Endothelial cell of umbilical vein (primary cell): ENCODE measurements at regions not wholly inside any gene's neighbourhood (a gene's known extent, or its start where the extent isn't known, plus 50 kb on each side); places are given as distances from the start of the nearest gene placed in this dataset.

Source experiments
- BruUV-seq: library from RNA; stranded (reverse); fragments of 400-500 nt; replicated peaks from 2 replicates; lab custom pipeline; 2021; lab: Mats Ljungman, UMichigan
- CTCF ChIA-PET: fragments of 300-600, 350-600 bp; sonication (Branson Sonifier 250); formaldehyde crosslinking; loops from one replicate; lab custom pipeline; 2021; ENCODE audit warnings: antibody characterized with exemption, inconsistent platforms; lab: Charles Lee
- POLR2A ChIA-PET: fragments of 300-600, 350-600 bp; sonication (Branson Sonifier 250); formaldehyde crosslinking; loops from one replicate; lab custom pipeline; 2021; ENCODE audit warnings: antibody characterized with exemption, inconsistent platforms; lab: Charles Lee
- DNase-seq: peaks from one replicate; pipeline ENCODE4 v3.0.0-alpha.2; 2011; ENCODE audit warnings: low read depth, low spot score
- FAIRE-seq: peaks from 2 replicates; lab custom pipeline; 2011; peaks lifted over from hg19 to GRCh38; lab: Jason Lieb, UNC
- H2AFZ ChIP-seq: 2 replicates; pipeline ENCODE4 v1.6.0; 2012; ENCODE audit warnings: low read depth, low read length, control low read depth, inconsistent platforms
- H3K27ac ChIP-seq: 2 replicates; pipeline ENCODE4 v1.5.1; 2011; ENCODE audit warnings: low read depth, mild to moderate bottlenecking, control low read depth, low read length, moderate library complexity; ENCODE audit not compliant: insufficient read depth
- H3K27me3 ChIP-seq, 2 experiments: 2 replicates each; pipeline versions ENCODE4 v1.6.0 to v1.6.1; 2011; ENCODE audit warnings: low read length in 2 of 2, mixed read lengths in 1 of 2; ENCODE audit not compliant: control insufficient read depth in 2 of 2, insufficient read depth in 2 of 2
- H3K36me3 ChIP-seq, 2 experiments: 2 replicates in 1 of 2; 3 replicates in 1 of 2; pipeline ENCODE4 v1.5.1; 2011; ENCODE audit warnings: low read length in 2 of 2, mild to moderate bottlenecking in 1 of 2, moderate library complexity in 1 of 2; ENCODE audit not compliant: control insufficient read depth in 2 of 2, insufficient read depth in 2 of 2; ENCODE audit errors: extremely low read depth in 1 of 2
- H3K4me1 ChIP-seq: 3 replicates; pipeline ENCODE4 v1.5.1; 2011; ENCODE audit warnings: mild to moderate bottlenecking, low read length; ENCODE audit not compliant: control insufficient read depth, insufficient read depth; ENCODE audit errors: extremely low read depth
- H3K4me2 ChIP-seq: 2 replicates; pipeline ENCODE4 v1.6.1; 2011; ENCODE audit warnings: low read length, control low read depth, mixed read lengths; ENCODE audit not compliant: insufficient read depth
- H3K4me3 ChIP-seq, 3 experiments: fragments of 200-600 bp in 1 of 3; sonication (generic), shearing (Covaris generic) in 1 of 3; replicated peaks in 1 of 3; 2 replicates each; pipeline ENCODE4 v1.5.1; 2011 to 2016; ENCODE audit warnings: control low read depth in 3 of 3, low read length in 3 of 3, mild to moderate bottlenecking in 2 of 3, inconsistent platforms in 1 of 3, low read depth in 1 of 3, moderate library complexity in 1 of 3; ENCODE audit not compliant: insufficient read depth in 1 of 3
- H3K79me2 ChIP-seq: 2 replicates; pipeline ENCODE4 v1.6.0; 2012; ENCODE audit warnings: low read length, inconsistent platforms; ENCODE audit not compliant: control insufficient read depth, insufficient read depth
- H3K9ac ChIP-seq: replicated peaks from 2 replicates; pipeline ENCODE3; 2011; ENCODE audit warnings: low read length, control low read depth; ENCODE audit not compliant: insufficient read depth; ENCODE audit errors: extremely low read depth
- H3K9me1 ChIP-seq: replicated peaks from 3 replicates; pipeline ENCODE4 v1.6.0; 2011; ENCODE audit warnings: mild to moderate bottlenecking, low read length; ENCODE audit not compliant: control insufficient read depth, insufficient read depth; ENCODE audit errors: extremely low read depth
- H3K9me3 ChIP-seq: replicated peaks from 2 replicates; pipeline ENCODE4 v1.5.1; 2012; ENCODE audit warnings: low read length, inconsistent platforms; ENCODE audit not compliant: control insufficient read depth, insufficient read depth
- H4K20me1 ChIP-seq: replicated peaks from 2 replicates; pipeline ENCODE3; 2011; ENCODE audit warnings: mild to moderate bottlenecking, low read length; ENCODE audit not compliant: control insufficient read depth, insufficient read depth; ENCODE audit errors: extremely low read depth
- CTCF ChIP-seq, 2 donors: IDR thresholded peaks; 1 replicate in 1 of 2; 2 replicates in 1 of 2; pipeline ENCODE4 v1.5.1; 2011; ENCODE audit warnings: low read length in 2 of 2, mild to moderate bottlenecking in 2 of 2, moderate library complexity in 2 of 2, control low read depth in 1 of 2, inconsistent platforms in 1 of 2, low read depth in 1 of 2; ENCODE audit not compliant: insufficient read depth in 1 of 2; ENCODE audit errors: extremely low read depth in 1 of 2
- EZH2 ChIP-seq: IDR thresholded peaks from 2 replicates; pipeline ENCODE4 v1.6.1; 2012; ENCODE audit warnings: borderline replicate concordance, low read depth, mild to moderate bottlenecking, moderate library complexity, low read length, inconsistent platforms; ENCODE audit not compliant: severe bottlenecking
- FOS ChIP-seq: IDR thresholded peaks from 2 replicates; pipeline ENCODE4 v1.6.1; 2011; ENCODE audit warnings: mild to moderate bottlenecking, low read length, moderate library complexity, borderline replicate concordance; ENCODE audit not compliant: insufficient read depth
- GATA2 ChIP-seq: IDR thresholded peaks from 2 replicates; pipeline ENCODE4 v1.7.0; 2011; ENCODE audit warnings: low read depth, mild to moderate bottlenecking, moderate library complexity, mixed read lengths, low read length; ENCODE audit not compliant: insufficient read length, insufficient read depth
- JUN ChIP-seq: IDR thresholded peaks from 2 replicates; pipeline ENCODE4 v1.6.1; 2011; ENCODE audit warnings: borderline replicate concordance, low read depth; ENCODE audit not compliant: insufficient read length, insufficient read depth
- MAX ChIP-seq: IDR thresholded peaks from 2 replicates; pipeline ENCODE4 v1.6.1; 2011; ENCODE audit not compliant: insufficient read depth, insufficient read length
- MYC ChIP-seq: IDR thresholded peaks from one replicate; pipeline ENCODE4 v1.6.1; 2011; ENCODE audit warnings: mild to moderate bottlenecking, low read depth, low read length
- POLR2A ChIP-seq: IDR thresholded peaks from 2 replicates; pipeline ENCODE4 v1.6.1; 2012; ENCODE audit warnings: low read depth, mild to moderate bottlenecking, control low read depth, low read length
- POLR2AphosphoS5 ChIP-seq: IDR thresholded peaks from 2 replicates; pipeline ENCODE4 v1.6.1; 2012; ENCODE audit warnings: low read depth, mild to moderate bottlenecking, control low read depth, low read length, moderate library complexity; ENCODE audit not compliant: insufficient read depth
- dilution Hi-C: fragments of 300-500 bp; cut with MboI; formaldehyde crosslinking; loops from one replicate; pipeline ENCODE4 v1.15.0; 2019; ENCODE audit warnings: low sequenced_read_pairs; ENCODE audit not compliant: extremely low pct_ligation_motif_present
- intact Hi-C: fragments of 100-400 bp; cut with micrococcal nuclease; formaldehyde crosslinking; loops from one replicate; pipeline ENCODE4 v1.10.0; 2022

DNA sequence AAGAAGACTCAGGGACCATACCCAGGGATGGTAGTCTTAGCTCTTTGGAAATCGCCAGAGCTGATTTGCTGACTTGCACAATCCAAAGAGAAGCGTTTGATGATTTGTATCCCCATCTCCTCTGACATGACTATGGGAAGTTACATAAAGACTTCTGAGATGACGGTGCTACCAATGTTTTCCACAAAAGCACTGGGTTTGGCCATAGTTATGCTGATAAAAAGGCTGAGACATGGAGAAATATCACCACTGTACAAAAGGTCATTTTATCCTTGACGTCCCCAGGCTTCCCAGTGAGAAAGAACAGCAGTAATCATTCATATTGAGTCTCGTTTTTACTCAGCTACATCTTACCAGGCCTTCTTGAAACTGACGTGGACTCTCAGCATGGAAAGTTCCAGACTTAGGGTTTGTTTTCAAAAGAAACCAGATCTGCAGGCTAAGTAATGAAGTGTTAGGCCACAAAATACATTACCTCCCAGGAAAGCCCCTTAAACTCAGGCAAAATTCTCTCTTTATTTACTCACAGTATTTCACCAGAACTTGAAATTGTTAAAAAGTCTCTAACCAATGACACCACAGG, 370.3 kb upstream of the JARID2 start:
- CTCF ChIA-PET: interaction anchor here (0.6 to 2.4 kb wide), 2 partner anchors 10 to 12 kb away, joined by 3 to 12 read pairs; no protein-coding TSS in a partner anchor
- no peaks in the 10 kb centered on the region for H3K36me3 ChIP-seq
- TF ChIP-seq EZH2 (no peak), MAX (no peak), POLR2AphosphoS5 (no peak), JUN (no peak), MYC (no peak), POLR2A (no peak), FOS (no peak), GATA2 (no peak), CTCF (IDR thresholded peaks at IDR 0.05; ENCODE audit: extremely low read depth in 1 of 2, insufficient read depth in 1 of 2, low read depth in 1 of 2, low read length in 2 of 2) (no peak)
- no TSS peak for BruUV-seq
- DNase-seq (no peak), FAIRE-seq (no peak)
- H2AFZ ChIP-seq: no peak overlapping the region
- H3K9me3 ChIP-seq: no peaks in the 10 kb centered on the region
- no peaks in the 10 kb centered on the region for H3K9me1 ChIP-seq
- no peaks in the 10 kb centered on the region for H4K20me1 ChIP-seq
- H3K4me2 ChIP-seq: no peak overlapping the region
- peaks cover 23% of the 10 kb centered on the region for H3K4me1 ChIP-seq
- no peak overlapping the region for H3K9ac ChIP-seq
- intact Hi-C loops (loop anchor here (2.0 to 10.0 kb wide), 3 partner anchors 517 to 665 kb away; no protein-coding TSS in a partner anchor), dilution Hi-C loops (no loop called here)
- H3K27me3 ChIP-seq: peaks cover 0 to 3% of the 10 kb centered on the region in 2 experiments
- POLR2A ChIA-PET: no interaction called here
- no peak overlapping the region for H3K27ac ChIP-seq
- no peak overlapping the region for H3K4me3 ChIP-seq
- H3K79me2 ChIP-seq: no peaks in the 10 kb centered on the region
